ENCODE measurements at regions not wholly inside any gene's neighbourhood (a gene's known extent, or its start where the extent isn't known, plus 50 kb on each side); places are given as distances from the start of the nearest gene placed in this dataset.
"Not testable (repeated sequence)": the region's sequence is repeated elsewhere in the genome, so short reads cannot be mapped to it uniquely, and the experiment has no call there.

DNA sequence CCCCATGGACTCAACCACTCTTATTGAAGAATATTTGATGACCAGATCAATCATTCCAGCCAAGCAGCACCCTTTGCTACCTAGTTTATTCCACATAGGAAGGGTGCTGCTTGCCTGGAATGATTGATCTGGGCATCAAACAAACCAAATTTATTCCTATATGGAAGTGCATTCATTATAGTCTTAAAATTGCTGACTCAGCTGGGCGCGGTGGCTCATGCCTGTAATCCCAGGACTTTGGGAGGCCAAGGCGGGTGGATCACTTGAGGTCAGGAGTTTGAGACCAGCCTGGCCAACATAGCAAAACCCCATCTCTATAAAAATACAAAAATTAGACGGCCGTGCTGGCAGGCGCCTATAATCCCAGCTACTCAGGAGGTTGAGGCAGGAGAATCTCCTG is 489.6 kb upstream of the API5 start:
- not testable (repeated sequence) for FAIRE-seq

DNA sequence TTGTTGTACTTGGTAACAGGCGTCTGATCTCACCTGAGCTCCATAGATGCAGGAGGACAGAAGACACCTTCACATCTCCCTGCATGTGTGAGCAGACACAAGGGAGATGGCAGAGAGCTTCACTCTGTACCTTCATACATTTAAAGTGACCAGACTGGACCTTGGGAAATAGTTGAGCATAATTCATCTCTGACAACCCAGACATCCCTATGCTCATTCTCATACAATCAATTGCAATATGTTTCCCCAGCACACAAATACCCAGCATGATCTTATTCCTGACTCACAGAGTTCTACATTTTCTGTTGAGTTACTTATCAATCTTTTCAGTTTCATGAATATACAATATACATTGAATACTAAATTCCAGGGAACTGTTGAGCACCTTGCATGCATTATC is 488.2 kb upstream of the API5 start:
- DNase-seq (ENCODE audit: low spot score), result no peak
- no peak for FAIRE-seq

More for the DNA sequence above, 489.6 kb upstream of the API5 start:
- not testable (repeated sequence) for DNase-seq (ENCODE audit: low spot score)

DNA sequence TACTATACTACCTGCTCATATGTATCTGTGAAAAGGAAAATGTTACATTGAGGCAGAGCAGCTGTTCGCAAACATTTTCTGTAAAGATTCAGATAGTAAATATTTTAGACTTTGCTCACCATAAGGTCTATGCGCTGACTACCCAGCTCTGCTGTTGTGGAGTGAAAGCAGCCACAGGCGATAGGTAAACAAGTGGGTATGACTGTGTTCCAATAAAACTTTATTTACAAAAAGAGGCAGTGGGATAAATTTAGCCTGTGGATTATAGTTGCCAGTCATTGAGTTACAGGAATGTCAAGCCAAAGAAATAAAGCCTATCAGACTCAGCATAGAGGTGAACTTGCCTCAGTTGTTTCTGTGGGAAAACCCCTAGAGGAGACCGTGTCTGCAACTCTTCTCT is 487.7 kb upstream of the API5 start:
- no peak for DNase-seq (ENCODE audit: low spot score)
- no peak for FAIRE-seq

DNA sequence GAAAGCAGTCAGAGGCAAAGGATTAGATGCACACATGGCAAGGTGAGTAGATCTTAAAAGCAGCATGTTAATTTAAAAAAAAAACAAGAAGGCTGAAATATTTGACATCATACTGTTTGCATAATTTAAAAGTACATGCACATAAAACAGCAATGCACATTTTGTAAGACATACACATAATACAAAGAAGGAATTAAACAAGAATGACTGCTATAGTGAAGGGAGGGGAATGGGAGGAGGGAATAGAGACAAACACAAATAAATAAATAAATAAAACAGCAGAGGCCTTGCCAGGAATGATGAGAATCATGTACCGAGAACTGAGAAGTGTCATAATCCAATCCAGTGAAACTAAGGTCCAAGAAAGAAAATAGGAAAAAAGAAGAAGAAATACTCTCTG is 486.2 kb upstream of the API5 start:
- FAIRE-seq (no peak), DNase-seq (ENCODE audit: low spot score) (no peak)

DNA sequence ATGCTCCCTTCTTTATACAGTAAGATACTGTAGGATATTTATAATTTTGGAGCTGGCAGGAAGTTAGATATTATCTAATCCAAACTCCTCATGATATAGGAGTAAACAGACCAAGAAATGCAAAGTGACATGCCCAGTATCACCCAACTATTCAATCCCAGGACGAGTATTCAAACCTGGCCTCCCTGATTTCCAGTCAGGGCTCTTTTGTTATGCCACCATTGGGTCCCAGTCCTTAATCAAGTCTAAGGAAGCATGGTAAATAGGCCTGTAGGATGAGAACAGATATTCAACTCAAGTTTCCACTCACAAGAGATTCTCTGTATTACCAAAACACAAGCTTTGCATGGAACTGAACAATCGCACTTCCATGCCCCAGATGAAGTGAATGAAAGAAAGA is 484.0 kb upstream of the API5 start:
- no peak for FAIRE-seq

DNA sequence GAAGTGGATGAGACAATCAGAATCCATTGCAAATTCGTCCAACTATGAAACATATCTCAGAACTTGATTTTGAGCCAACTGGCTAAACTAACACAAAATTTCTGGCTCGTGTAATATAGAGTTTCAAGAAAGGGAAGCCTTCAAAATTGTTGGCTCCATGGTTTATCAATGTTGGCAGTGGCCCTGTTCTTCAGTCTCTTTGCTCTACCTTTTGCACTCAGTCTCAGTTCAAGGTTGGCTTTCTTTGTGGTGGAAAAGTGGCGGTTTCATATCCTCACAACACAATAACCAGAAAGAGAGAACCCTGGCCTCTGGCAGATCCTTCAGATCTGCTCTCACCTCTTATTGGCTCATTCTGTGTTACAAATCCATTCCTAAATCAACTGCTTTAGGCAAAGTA is 473.8 kb upstream of the API5 start:
- no peak for FAIRE-seq
- no peak for DNase-seq (ENCODE audit: low spot score)

More for the DNA sequence above, 484.0 kb upstream of the API5 start:
- no peak for DNase-seq (ENCODE audit: low spot score)

DNA sequence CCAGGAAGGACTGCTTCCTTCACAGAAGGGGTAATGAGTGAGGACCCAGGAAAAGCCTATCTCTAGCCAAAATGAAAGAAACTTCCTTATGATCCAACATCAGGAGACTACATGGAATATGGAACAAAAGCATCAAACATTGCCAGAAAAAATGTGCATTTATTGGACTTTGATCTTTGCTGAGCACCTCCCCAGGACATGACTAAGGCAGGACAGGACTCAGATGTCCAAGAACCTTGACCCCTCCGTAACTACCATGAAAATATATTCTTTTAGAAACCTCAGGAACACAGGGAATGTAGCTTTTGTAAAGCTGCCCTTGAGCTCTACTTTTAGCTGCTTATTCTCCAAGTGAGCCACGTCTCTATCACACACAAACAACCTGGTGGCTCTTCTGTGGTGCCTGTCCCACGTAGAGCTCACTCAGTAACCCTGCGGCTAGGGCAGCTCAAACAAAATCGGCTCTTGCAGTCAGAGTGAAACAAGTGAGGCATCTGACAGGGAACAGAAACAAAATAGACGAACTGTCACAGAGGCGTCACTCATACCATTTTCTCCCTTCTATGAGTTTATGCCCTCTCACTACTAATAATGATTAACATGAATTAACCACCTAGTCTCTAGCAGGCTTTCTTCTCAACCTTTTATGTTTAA is 471.5 kb upstream of the API5 start:
- FAIRE-seq, result no peak
- no peak for DNase-seq (ENCODE audit: low spot score)

DNA sequence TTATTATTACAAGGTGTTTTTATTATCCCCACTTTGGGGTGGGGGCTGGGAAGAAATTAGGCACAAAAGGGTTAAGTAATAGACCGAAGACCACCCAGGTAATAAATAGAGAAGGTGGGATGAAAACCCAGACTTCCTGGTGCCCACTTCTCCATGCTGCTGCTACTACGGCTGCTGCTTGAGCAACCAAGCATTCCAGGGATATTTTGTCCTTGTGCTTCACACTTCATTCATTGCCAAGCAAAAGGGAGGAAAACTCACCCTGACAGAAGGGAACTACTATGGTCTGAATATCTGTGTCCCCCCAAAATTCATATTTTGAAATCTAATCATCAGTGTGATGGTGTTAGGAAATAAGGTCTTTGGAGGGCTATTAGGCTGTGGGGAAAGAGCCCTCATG is 470.9 kb upstream of the API5 start:
- no peak for DNase-seq (ENCODE audit: low spot score)
- no peak for FAIRE-seq

DNA sequence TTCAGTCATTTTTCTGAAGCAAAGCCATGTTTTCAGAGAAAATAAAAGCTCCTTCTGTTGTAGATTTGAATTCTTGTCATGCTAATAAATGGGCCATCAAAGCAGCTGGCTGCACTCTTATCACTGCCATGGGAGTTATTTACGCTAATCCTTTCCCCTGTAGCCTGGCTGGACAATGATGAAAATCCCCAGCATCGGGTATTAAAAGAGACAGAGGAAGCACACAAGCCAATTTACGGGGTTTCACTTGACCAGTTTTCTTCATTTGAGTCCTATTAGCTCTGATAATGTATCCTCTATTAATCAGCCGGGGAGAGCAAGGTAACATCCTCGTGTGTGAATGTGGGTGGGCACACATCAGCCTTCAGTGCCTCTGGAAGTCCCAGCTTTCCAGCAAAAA is 470.2 kb upstream of the API5 start:
- no peak for FAIRE-seq

DNA sequence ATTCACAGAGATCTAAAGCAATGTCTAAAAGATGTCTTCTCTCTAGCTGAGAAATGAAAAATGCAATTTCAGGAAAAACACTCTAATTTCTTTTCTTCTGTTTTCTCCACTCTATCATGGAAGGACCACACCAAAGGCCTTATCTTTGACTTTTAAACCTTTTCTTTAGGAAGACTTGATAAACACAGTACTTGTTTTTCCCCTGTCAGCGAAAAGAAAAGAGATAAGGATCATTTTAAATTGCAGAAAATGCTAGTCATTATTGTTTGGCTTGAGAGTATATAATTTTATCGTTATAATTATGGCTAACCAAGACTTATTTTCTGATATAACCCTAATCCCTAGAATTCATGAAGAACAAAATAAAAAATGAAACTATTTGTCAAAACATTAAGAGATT is 462.4 kb upstream of the API5 start:
- no peak for DNase-seq (ENCODE audit: low spot score)
- FAIRE-seq, result no peak

More for the DNA sequence above, 470.2 kb upstream of the API5 start:
- no peak for DNase-seq (ENCODE audit: low spot score)

DNA sequence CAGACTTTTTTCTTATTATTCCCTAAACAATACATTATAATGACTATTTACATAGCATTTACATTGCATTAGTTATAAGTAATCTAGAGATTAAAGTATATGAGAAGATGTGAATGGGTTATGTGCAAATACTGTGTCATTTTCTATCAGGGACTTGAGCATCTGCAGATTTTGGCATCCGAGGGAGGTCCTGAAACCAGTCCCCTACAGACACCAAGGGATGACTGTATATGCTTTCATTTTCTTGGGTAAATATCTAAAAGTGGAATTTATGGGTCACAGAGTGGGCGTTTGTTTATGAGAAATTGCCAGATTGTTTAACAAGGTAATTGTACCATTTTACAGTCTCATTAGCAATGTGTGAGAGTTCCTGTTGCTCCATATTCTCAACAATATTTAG is 454.5 kb upstream of the API5 start:
- DNase-seq (ENCODE audit: low spot score), result no peak

DNA sequence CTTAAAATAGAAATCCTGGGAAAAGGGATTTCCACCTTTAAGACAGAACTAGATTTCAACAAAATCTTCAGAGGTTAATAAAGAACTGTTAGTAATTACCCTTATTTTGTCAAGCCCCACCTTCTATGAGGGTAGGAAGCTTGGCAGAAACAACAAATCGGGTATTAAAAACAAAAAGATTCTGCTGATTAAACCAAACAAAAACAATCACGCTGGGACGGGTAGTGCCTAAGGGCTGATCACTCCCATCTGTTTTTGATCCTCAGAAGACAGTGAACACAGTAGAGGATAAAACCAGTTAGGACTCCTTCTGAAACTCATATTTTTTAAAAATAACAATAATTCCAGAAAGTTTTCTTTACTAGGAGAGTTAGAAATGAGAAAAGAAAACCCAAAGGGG is 441.3 kb upstream of the API5 start:
- FAIRE-seq, result no peak
- no peak for DNase-seq (ENCODE audit: low spot score)

More for the DNA sequence above, 454.5 kb upstream of the API5 start:
- no peak for FAIRE-seq

DNA sequence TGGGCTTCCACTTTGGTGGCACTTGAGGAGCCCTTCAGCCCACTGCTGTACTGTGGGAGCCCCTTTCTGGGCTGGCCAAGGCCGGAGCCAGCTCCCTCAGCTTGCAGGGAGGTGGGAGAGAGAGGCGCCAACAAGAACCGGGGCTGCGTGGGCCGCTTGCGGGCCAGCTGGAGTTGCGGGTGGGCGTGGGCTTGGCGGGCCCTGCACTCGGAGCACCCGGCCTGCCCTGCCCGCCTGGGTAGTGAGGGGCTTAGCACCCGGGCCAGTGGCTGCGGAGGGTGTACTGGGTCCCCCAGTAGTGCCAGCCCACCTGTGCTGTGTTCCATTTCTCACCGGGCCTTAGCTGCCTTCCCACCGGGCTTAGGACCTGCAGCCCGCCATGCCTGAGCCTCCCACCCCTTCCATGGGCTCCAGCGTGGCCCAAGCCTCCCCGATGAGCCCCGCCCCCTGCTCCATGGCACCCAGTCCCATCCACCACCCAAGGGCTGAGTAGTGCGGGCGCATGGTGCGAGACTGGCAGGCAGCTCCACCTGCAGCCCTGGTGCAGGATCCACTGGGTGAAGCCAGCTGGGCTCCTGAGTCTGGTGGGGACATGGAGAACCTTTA is 437.9 kb upstream of the API5 start:
- DNase-seq (ENCODE audit: low spot score); FAIRE-seq: not testable (repeated sequence)

DNA sequence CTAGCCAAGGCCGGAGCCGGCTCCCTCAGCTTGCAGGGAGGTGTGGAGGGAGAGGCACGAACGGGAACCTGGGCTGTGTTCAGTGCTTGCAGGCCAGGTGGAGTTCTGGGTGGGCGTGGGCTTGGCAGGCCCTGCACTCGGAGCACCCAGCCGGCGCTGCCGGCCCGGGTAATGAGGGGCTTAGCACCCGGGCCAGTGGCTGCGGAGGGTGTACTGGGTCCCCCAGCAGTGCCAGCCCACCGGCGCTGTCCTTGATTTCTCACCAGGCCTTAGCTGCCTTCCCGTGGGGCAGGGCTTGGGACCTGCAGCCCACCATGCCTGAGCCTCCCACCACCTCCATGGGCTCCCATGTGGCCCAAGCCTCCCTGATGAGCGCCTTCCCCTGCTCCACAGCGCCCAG is 430.5 kb upstream of the API5 start:
- not testable (repeated sequence) for FAIRE-seq; DNase-seq (ENCODE audit: low spot score)

DNA sequence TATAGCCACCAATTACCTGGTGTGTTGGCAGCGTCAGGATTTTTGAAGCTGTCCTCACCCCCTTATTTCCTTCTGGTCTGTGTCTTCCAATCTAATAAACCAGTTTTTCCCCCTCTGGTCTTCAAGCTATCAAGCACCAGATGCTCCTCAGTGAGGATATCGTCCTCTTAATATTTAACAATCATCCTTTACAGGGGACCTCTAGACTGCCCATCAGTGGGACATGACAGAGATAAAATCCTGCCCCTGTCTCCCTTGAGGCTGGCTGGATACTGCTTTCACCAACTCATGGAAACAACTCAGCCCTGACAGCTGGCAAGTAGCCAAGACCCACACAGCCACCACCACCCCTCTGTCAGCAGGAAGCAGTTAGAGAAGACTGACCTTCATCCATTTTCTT is 421.0 kb upstream of the API5 start:
- FAIRE-seq, result no peak
- DNase-seq (ENCODE audit: low spot score), result no peak

DNA sequence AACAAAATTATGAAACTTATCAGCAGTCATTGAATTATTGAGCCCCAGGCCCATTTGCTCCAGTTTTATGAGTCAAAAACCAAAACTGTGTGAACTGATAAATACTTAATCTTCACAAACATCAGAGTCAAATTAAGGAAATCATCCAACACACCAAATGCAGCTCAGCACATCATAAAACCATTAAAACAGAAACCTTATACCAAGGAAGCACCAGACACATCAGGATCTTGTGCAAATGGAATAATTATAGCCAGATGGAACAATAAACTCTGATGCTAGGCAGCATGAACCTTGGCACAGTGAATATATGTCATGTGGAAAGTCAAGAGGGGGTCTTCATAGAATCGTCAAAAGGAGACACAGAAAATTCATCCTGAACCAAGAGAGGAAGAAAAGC is 410.7 kb upstream of the API5 start:
- no peak for FAIRE-seq

DNA sequence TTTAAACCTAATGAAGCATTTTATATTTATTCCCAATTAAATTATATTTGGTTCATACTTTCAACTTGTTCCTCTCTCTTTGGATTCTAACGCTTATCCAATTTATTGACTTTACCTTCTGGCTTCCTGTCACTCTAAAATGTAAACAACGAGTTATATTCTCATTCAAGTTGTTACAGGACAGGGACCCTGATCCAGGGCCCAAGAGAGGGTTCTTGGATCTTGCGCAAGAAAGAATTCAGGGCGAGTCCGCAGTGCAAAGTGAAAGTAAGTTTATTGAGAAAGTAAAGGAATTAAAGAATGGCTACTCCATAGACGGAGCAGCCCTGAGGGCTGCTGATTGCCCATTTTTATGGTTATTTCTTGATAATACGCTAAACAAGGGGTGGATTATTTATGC is 405.6 kb upstream of the API5 start:
- FAIRE-seq (no peak), DNase-seq (ENCODE audit: low spot score) (no peak)

More for the DNA sequence above, 410.7 kb upstream of the API5 start:
- no peak for DNase-seq (ENCODE audit: low spot score)

DNA sequence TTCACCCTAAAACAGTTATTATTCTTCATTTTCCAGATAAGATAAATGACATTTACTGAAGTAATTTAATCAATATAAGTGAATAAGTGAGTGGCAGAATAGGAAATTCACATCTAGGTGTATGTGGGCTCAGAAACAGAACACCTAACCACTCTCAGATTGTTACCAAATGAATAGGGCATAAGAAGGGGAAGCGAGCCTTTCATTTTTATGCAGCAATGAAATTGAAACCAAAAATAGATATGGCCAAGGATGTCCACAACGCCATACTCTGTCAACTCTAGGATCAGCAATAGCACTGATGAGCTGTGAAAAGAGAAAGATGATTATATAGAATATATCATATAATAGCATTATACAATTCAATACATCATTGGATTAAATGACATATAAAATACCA is 398.1 kb upstream of the API5 start:
- FAIRE-seq (no peak), DNase-seq (ENCODE audit: low spot score) (no peak)

DNA sequence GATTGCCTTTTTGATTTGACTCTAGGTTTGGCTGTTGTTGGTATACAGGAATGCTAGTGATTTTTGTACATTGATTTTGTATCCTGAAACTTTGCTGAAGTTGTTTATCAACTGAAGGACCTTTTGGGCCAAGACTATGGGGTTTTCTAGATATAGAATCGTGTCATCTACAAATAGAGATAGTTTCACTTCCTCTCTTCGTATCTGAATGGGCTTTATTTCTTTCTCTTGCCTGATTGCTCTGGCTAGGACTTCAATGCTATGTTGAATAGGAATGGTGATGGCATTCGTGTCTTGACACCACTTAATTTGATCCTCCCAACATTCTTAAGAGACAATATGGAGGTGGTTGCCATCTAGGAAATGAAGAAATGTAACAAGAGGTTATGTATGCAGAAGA is 388.1 kb upstream of the API5 start:
- no peak for DNase-seq (ENCODE audit: low spot score)
- no peak for FAIRE-seq

DNA sequence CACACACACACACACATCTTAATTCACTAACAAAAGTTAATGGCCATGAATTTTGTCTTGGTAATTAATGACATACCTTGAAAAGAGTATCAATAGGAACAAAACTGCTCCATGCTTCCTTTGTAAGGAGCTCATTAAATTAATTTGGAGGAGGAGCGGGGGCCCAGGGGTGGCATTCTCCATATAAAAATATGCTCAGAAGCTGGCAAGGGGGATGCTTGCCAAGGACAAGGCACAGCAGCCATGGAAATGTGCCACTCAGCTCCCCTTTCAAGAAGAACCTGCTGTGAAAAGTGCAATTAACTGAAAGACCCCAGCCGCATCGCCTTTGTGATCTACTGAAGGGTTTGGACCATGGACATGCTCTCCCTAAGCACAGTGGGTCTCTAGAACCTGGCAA is 385.9 kb upstream of the API5 start:
- FAIRE-seq, result no peak
- no peak for DNase-seq (ENCODE audit: low spot score)

DNA sequence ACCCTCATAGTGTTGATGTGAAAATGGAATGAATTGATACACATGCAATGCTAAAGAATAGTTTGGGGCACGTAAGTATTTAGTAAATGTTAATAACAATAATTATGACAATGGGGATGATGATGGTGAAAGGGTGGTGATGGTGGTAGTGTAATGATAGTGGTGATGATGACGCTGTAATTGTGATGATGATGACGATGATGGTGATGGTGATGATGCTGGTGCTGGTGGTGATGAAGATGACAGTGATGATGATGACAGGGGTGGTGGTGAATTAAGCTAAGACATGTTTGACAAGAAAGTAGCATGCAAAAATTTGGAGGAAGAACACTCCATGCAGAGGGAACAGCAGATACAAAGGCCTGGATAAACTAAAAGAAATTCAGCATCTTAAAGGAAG is 364.4 kb upstream of the API5 start:
- FAIRE-seq (no peak), DNase-seq (ENCODE audit: low spot score) (no peak)

DNA sequence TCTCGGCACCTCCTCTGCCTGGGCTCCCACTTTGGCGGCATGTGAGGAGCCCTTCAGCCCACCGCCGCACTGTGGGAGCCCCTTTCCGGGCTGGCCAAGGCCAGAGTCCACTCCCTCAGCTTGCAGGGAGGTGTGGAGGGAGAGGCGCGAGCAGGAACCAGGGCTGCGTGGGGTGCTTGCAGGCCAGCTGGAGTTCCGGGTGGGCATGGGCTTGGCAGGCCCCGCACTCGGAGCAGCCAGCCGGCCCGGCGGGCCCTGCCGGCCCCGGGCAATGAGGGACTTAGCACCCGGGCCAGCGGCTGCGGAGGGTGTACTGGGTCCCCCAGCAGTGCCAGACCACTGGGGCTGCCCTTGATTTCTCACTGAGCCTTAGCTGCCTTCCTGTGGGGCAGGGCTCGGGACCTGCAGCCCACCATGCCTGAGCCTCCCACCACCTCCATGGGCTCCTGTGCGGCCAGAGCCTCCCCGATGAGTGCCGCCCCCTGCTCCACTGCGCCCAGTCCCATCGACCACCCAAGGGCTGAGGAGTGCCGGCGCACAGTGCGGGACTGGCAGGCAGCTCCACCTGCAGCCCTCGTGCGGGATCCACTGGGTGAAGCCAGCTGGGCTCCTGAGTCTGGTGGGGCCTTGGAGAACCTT is 361.9 kb upstream of the API5 start:
- FAIRE-seq; DNase-seq (ENCODE audit: low spot score): not testable (repeated sequence)

DNA sequence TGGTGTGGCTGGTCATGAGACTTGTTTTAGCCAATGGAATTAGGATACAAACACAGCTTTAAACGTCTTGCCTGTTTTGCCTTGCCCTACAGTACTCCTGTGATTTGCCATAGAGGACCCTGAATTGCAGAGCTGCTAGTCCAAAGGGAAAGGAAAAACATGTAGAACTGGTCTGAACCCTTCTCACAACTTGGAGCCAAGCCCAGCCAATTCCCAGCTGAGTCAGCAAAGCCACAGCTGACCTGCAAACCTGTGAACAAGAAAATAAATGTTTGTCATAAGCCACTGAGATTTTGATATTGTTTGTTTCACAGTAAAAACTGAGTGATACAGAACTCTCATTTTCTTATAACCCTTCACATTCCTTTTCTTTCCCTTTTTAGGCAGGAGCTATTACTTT is 360.5 kb upstream of the API5 start:
- FAIRE-seq (no peak), DNase-seq (ENCODE audit: low spot score) (no peak)
